GM18505 (cell line): ENCODE measurements at regions not wholly inside any gene's neighbourhood (a gene's known extent, or its start where the extent isn't known, plus 50 kb on each side); places are given as distances from the start of the nearest gene placed in this dataset.

Experiments used
- ATAC-seq: cut with Tn5 transposase; IDR thresholded peaks from one replicate; pipeline ENCODE4 v1.9.1; 2021; ENCODE audit not compliant: unreplicated experiment
- POLR2A ChIP-seq: IDR thresholded peaks from 4 replicates; pipeline ENCODE4 v1.6.1; 2011; ENCODE audit warnings: borderline replicate concordance; ENCODE audit not compliant: insufficient read depth, insufficient read length; ENCODE audit errors: extremely low read depth

DNA sequence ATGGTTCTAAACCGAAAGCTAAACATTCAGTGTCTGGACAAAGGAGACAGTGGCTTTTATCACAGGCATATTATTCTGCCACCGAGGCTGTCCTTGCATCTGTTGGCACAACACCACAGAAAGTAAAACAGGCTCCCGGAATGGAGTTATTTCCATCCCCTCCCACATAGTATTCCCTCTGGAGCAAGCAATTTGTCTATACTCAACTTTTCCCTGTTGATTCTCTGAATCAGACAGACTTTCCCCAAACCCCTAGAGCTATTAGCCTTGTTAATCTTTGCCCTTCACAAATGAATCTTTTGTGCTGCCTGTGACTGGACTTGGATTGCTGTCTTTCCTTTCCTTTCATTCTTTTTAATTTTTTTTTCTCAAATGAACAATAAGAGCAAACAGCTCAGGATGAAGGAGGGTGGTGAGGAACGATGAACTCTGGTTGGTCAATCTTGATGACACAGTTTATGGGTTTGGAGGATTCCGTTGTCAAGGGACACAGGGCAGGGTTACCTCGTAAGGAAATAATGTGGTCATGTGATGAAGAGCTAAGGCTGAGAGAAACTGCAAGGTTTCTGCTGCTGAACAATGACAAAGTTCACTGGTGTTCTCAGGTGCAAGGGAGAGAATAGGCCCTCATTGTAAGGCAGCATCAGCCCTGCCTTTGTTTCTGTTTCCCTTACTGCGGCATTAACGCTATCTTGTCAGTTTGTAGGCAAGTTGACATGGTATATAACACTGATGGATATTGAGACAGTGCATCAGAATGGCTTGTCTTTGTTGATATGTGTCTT, 275.0 kb upstream of the BMP2 start:
- no peak for ATAC-seq
- TF ChIP-seq POLR2A = no peak

DNA sequence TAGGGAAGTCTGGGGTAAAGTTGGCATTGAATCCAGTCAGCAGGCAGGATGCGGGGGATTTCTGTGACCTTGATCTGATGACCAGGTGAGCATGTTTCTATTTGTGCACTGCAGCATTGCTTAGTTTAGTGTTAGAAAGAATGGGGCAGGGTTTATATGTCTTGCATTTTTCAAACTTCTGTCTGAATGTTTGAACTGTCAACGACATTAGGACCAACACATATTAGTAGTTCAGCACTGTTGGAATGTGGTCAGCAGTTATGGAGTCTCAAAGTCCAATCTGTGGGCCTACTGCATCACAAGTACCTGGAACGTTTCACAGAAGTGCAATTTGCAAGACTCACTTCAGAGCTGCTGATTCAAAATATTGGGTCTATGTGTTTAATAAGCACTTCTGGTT, 276.6 kb upstream of the BMP2 start:
- TF ChIP-seq POLR2A = no peak
- no peak for ATAC-seq

DNA sequence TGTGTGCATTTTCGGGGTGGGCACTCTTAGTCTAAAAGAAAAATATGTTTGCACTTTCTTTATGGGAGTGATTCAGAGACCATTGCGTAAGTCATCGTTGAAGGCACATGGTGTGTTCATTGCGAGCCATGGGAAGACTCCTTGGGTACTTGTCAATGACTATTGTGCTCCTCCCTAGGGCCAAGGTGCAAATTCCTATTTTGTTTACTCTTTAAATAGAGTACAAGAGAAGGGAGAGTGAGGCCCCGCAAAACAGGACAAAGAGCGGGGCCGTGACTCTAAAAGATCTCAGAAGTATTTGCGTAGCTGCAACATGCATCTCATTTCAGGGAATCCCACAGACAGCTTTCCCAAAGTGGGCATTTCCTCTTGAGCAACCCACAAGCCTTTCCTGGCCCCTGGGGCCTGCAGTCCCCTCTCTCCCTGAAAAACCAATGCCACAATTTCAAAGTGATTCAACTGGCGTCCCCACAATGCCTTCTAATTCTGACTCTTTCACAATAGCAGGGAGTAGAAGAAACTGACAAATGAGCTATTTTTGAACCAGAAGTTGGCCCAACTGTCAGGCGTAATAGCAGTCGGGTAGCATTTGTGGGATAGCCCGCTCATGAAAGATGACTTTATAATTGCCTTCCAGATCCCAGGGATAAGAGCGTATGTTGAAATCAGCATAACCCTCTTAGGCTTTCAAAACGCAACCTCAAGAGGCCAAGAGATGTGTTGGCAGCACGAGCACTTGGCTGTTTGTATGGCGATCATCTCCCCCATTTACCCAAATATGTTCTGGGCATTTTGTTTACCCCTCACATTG, 277.9 kb upstream of the BMP2 start:
- ATAC-seq = no peak
- no peak for TF ChIP-seq POLR2A

- TF ChIP-seq POLR2A = no peak
- no peak for ATAC-seq
Measured at GRCh38 chr20:6485351-6485750, 282.1 kb upstream of the BMP2 start.

- TF ChIP-seq POLR2A = no peak
- ATAC-seq = no peak
Measured at GRCh38 chr20:6483727-6484126, 283.8 kb upstream of the BMP2 start.

DNA sequence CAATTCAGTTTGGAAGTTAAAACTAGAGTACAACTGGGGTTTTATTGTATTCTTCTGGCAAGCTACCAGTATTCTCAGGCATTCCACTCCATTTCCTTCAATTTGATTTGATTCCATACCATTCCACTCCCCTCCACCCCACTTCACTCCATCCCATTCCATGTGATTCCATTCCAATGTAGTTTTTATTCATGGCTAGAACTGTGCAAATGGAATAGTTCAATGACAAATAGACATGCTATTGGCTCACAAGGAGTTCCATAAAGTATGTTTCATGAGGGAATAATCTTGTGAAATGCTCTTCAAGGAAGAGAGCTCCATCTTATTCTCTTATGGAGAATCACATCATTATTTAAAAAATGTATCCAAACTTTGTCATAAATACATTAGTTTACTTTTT, 285.0 kb upstream of the BMP2 start:
- no peak for ATAC-seq
- no peak for TF ChIP-seq POLR2A

GRCh38 chr20:6480328-6481200, 286.9 kb upstream of the BMP2 start:
- ATAC-seq = no peak
- TF ChIP-seq POLR2A = no peak

DNA sequence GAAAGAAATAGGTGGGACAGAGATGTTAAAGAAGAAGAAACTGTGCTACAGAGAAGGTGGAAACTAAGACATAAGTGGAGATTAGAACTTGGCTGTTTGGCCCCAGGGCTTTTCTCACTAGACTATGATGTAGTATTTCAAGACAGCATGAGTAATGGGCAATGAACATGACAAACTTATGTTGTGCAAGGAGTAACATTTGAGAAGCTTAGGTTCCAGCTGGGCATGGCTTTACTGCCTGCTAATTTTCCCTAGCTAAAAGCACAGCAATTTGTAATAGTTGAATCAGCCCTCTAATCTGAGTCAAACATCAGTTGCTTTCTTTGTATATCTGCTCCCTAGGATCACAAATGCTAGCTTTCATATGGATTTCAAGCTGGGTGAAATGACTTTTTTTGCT, 294.3 kb upstream of the BMP2 start:
- no peak for ATAC-seq
- no peak for TF ChIP-seq POLR2A

DNA sequence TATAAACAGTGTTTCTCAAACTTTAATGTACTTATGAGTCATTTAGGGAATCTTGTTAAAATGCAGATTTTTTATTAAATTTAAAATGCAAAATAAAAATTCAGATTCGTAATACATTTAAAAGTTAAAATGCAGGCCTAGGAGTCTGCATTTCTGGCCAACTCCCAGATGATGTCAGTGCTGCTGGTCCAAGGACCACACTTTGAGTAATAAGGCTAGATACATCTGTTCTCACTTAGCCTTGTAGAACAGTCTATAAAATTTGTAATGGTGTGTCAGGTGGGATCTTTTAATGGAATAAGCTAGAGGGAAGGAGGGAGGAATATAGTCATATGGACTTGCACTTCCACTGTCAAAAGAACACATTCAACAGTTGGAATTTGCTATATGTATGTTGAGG, 295.6 kb upstream of the BMP2 start:
- TF ChIP-seq POLR2A = no peak
- no peak for ATAC-seq

DNA sequence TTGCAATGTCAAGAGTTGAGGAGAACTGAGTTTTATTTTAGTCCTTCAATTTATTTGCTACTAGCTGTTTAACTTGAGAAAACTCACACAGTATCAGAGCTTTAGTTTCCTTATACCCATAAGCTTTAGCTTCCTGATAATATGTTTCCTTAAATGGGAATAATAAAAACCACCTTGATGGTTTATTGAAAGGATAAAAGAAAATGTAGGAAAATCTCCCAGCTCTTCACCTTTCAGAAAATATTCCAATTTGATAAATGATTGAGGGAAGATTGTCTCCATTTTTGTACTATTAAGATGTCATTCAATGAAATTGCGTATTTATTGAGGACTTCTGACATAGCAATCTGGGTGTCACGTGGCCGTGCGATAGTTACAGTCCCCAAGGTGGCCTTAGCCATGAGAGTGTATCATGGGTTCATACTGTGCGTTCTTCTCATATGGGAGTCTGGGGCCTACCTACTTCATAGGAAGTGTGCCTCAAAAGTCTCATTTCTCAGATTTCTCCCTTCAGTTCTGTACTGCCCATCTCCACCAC, 296.3 kb upstream of the BMP2 start:
- ATAC-seq = no peak
- no peak for TF ChIP-seq POLR2A

- ATAC-seq = no peak
- TF ChIP-seq POLR2A = no peak
Measured at GRCh38 chr20:6469695-6470094, 297.8 kb upstream of the BMP2 start.

DNA sequence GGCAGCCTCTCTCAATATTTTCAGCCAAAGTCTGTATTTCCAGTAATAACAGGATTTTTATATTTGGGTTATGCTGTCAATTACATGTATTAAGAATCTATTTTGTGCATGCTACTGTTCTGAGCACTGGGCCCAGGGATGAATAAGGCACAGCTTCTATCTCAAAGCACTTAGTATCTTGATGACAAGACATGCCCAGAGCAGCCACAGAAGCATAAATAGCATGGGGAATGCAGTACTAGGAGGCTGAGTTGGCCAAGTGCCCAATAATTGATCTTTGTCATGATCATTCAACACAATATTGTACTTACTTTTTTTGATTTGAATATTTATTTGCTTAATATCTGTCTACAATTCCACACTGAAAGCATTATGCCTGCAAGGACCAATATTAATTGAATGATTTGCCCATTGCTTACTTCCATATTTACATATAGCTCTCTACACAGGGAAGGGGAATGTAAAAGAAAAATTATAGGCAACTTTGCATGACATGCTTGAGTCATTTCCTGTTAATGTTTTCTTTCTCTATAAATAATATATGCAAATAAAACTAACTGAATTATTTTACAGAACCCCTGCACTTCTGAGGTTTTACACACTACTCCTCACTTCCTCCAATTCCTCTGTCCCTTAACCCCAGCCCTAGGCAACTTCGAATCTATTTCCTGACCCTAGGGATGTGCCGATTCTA, 298.9 kb upstream of the BMP2 start:
- ATAC-seq = no peak
- TF ChIP-seq POLR2A = no peak
